GM23338 (cell line): ENCODE measurements at regions not wholly inside any gene's neighbourhood (a gene's known extent, or its start where the extent isn't known, plus 50 kb on each side); places are given as distances from the start of the nearest gene placed in this dataset.

Source experiments
- ATAC-seq: fragments of 200-7000 bp; cut with Tn5 transposase; 3 replicates; pipeline ENCODE4 v1.9.1; 2020
- DNase-seq: peaks from one replicate; pipeline ENCODE4 v3.0.0-alpha.2; 2015; ENCODE audit warnings: low spot score
- H2AFZ ChIP-seq: fragments of 200-600 bp; sonication (generic); 2 replicates; pipeline ENCODE4 v1.8.0; 2016; ENCODE audit warnings: antibody characterized with exemption, mild to moderate bottlenecking, moderate library complexity
- H3F3A ChIP-seq: fragments of 200-600 bp; sonication (generic); replicated peaks from 2 replicates; pipeline ENCODE4 v1.8.0; 2017; ENCODE audit warnings: antibody characterized with exemption, mixed run types, low read depth
- H3K27ac ChIP-seq: fragments of 200-600 bp; sonication (generic); 2 replicates; pipeline ENCODE4 v1.6.1; 2016; ENCODE audit warnings: low read depth
- H3K27me3 ChIP-seq: fragments of 200-600 bp; sonication (generic); 2 replicates; pipeline ENCODE4 v1.8.0; 2016; ENCODE audit warnings: mild to moderate bottlenecking, mixed run types, moderate library complexity; ENCODE audit not compliant: insufficient read depth
- H3K36me3 ChIP-seq: fragments of 200-600 bp; sonication (generic); 2 replicates; pipeline ENCODE4 v1.8.0; 2016; ENCODE audit warnings: mild to moderate bottlenecking; ENCODE audit not compliant: insufficient read depth
- H3K4me1 ChIP-seq: fragments of 200-600 bp; sonication (generic); 2 replicates; pipeline ENCODE4 v1.8.0; 2016; ENCODE audit warnings: mild to moderate bottlenecking, moderate library complexity; ENCODE audit not compliant: insufficient read depth
- H3K4me2 ChIP-seq: fragments of 200-600 bp; sonication (generic); 2 replicates; pipeline ENCODE4 v1.7.1; 2017; ENCODE audit warnings: mixed run types
- H3K4me3 ChIP-seq: fragments of 200-600 bp; sonication (generic); 2 replicates; pipeline ENCODE4 v1.6.1; 2016; ENCODE audit warnings: mixed run types
- H3K79me2 ChIP-seq: fragments of 200-600 bp; sonication (generic); replicated peaks from 2 replicates; pipeline ENCODE4 v1.8.0; 2017; ENCODE audit warnings: mild to moderate bottlenecking; ENCODE audit not compliant: insufficient read depth
- H3K9me2 ChIP-seq: fragments of 200-600 bp; sonication (generic); 2 replicates; pipeline ENCODE4 v1.8.0; 2017; ENCODE audit not compliant: insufficient read depth
- H4K20me1 ChIP-seq: fragments of 200-600 bp; sonication (generic); replicated peaks from 2 replicates; pipeline ENCODE4 v1.8.0; 2017; ENCODE audit warnings: mild to moderate bottlenecking; ENCODE audit not compliant: insufficient read depth
- H3K27ac Mint-ChIP-seq: 2 replicates; pipeline ENCODE4 v1.8.0; 2020; ENCODE audit warnings: inconsistent platforms, mild to moderate bottlenecking, moderate library complexity, mixed read lengths
- H3K27me3 Mint-ChIP-seq: 3 replicates; pipeline ENCODE4 v1.8.0; 2022; ENCODE audit warnings: low read depth, mild to moderate bottlenecking, moderate library complexity, mixed read lengths, inconsistent platforms; ENCODE audit not compliant: insufficient read depth, poor library complexity
- H3K36me3 Mint-ChIP-seq: 3 replicates; pipeline ENCODE4 v1.8.0; 2021; ENCODE audit warnings: low read depth, mild to moderate bottlenecking, inconsistent platforms, moderate library complexity, mixed read lengths
- H3K4me1 Mint-ChIP-seq: 3 replicates; pipeline ENCODE4 v1.8.0; 2020; ENCODE audit warnings: mild to moderate bottlenecking, inconsistent platforms, mixed read lengths
- H3K4me3 Mint-ChIP-seq: 3 replicates; pipeline ENCODE4 v1.8.0; 2021; ENCODE audit warnings: moderate library complexity, mild to moderate bottlenecking, inconsistent platforms, mixed read lengths
- H3K9me3 Mint-ChIP-seq: 3 replicates; pipeline ENCODE4 v1.8.0; 2020; ENCODE audit warnings: moderate library complexity, mild to moderate bottlenecking, inconsistent platforms, mixed read lengths
- CREB1 ChIP-seq: fragments of 250-450 bp; sonication (Bioruptor Pico); IDR thresholded peaks from 2 replicates; pipeline ENCODE4 v1.5.0; 2020; ENCODE audit warnings: low read depth, mild to moderate bottlenecking, moderate library complexity
- CTCF ChIP-seq, 2 experiments: fragments of 200-600 bp in 1 of 2; sonication (generic) in 1 of 2; conservative IDR thresholded peaks; 2 replicates each; pipeline versions ENCODE4 v1.5.1 to v1.6.1; 2016 to 2017; ENCODE audit warnings: antibody characterized with exemption in 2 of 2, low read depth in 2 of 2, mild to moderate bottlenecking in 2 of 2, moderate library complexity in 1 of 2
- ETS1 ChIP-seq: IDR thresholded peaks from 2 replicates; pipeline ENCODE4 v1.6.1; 2016; ENCODE audit warnings: antibody characterized with exemption
- EZH2 ChIP-seq: fragments of 200-600 bp; sonication (generic); IDR thresholded peaks from one replicate; pipeline ENCODE4 v1.8.0; 2017; ENCODE audit warnings: antibody characterized with exemption, mild to moderate bottlenecking, low read depth; ENCODE audit not compliant: unreplicated experiment
- EZH2phosphoT487 ChIP-seq: fragments of 200-600 bp; sonication (generic); IDR thresholded peaks from one replicate; pipeline ENCODE4 v1.8.1; 2018; ENCODE audit warnings: antibody characterized with exemption; ENCODE audit not compliant: unreplicated experiment
- JUNB ChIP-seq: IDR thresholded peaks from one replicate; pipeline ENCODE4 v1.6.1; 2016; ENCODE audit warnings: antibody characterized with exemption; ENCODE audit not compliant: unreplicated experiment
- NANOG ChIP-seq: IDR thresholded peaks from 2 replicates; pipeline ENCODE4 v1.6.1; 2016; ENCODE audit warnings: antibody characterized with exemption, borderline replicate concordance
- POLR2AphosphoS5 ChIP-seq: IDR thresholded peaks from 2 replicates; pipeline ENCODE4 v1.6.1; 2016; ENCODE audit warnings: antibody characterized with exemption, low read depth
- REST ChIP-seq: IDR thresholded peaks from one replicate; pipeline ENCODE4 v1.6.1; 2018; ENCODE audit warnings: antibody characterized with exemption; ENCODE audit not compliant: unreplicated experiment
- STAT1 ChIP-seq: IDR thresholded peaks from one replicate; pipeline ENCODE4 v1.6.1; 2016; ENCODE audit warnings: antibody characterized with exemption; ENCODE audit not compliant: unreplicated experiment
- ZNF114 ChIP-seq: fragments of 250-450 bp; sonication (Bioruptor Pico); IDR thresholded peaks from 2 replicates; pipeline ENCODE4 v1.5.0; 2020; ENCODE audit warnings: mild to moderate bottlenecking, moderate library complexity
- ZNF331 ChIP-seq: fragments of 250-450 bp; sonication (Bioruptor Pico); IDR thresholded peaks from 2 replicates; pipeline ENCODE4 v1.5.0; 2020; ENCODE audit warnings: low read depth, mild to moderate bottlenecking, moderate library complexity
- ZNF462 ChIP-seq: fragments of 250-450 bp; sonication (Bioruptor Pico); IDR thresholded peaks from 2 replicates; pipeline ENCODE4 v1.5.0; 2020; ENCODE audit warnings: mild to moderate bottlenecking, moderate library complexity

GRCh38 chr10:78148961-78149612 lies 115.4 kb downstream of the RPS24 start:
- H3K27ac ChIP-seq, result no peak overlapping the region
- Mint-ChIP-seq H3K27ac (no peak overlapping the region), H3K36me3 (no peaks in the 10 kb centered on the region; the same call in 2 of the 3 replicates)

More at GRCh38 chr10:78148961-78149612, 115.4 kb downstream of the RPS24 start:
- H3K27me3 ChIP-seq, result no peaks in the 10 kb centered on the region
- no peak overlapping the region for H3K4me3 ChIP-seq
- Mint-ChIP-seq H3K4me1 (no peaks in the 10 kb centered on the region), H3K9me3 (no peaks in the 10 kb centered on the region; the same call in 2 of the 3 replicates), H3K27me3 (peaks cover 2% of the 10 kb centered on the region), H3K4me3 (no peak overlapping the region)
- no peaks in the 10 kb centered on the region for H3K36me3 ChIP-seq
- ATAC-seq (no peak), DNase-seq (no peak)
- H3K4me1 ChIP-seq, result no peaks in the 10 kb centered on the region
- no peaks in the 10 kb centered on the region for H4K20me1 ChIP-seq
- no peaks in the 10 kb centered on the region for H3K9me2 ChIP-seq
- H3F3A ChIP-seq, result no peaks in the 10 kb centered on the region
- no peaks in the 10 kb centered on the region for H3K79me2 ChIP-seq
- TF ChIP-seq CTCF (conservative IDR thresholded peaks at IDR 0.05; ENCODE audit: low read depth in 2 of 2) (no peak), EZH2phosphoT487 (no peak), ETS1 (no peak), JUNB (no peak), REST (no peak), CREB1 (CRISPR knock-in tag) (no peak), ZNF331 (CRISPR knock-in tag) (no peak), ZNF462 (CRISPR knock-in tag) (no peak), ZNF114 (CRISPR knock-in tag) (no peak), EZH2 (no peak), POLR2AphosphoS5 (no peak), NANOG (no peak), STAT1 (no peak)
- no peak overlapping the region for H3K4me2 ChIP-seq
- H2AFZ ChIP-seq, result no peak overlapping the region
